Stimulated activated naive CD4-positive, alpha-beta T cell treated with Interleukin-2 at 50 U/mL for 16 hours (primary cell): ENCODE measurements at regions not wholly inside any gene's neighbourhood (a gene's known extent, or its start where the extent isn't known, plus 50 kb on each side); places are given as distances from the start of the nearest gene placed in this dataset.

ENCODE experiments used
- DNase-seq: peaks from one replicate; lab custom pipeline; 2025; lab: John Stamatoyannopoulos, UW

GRCh38 chr21:37967036-37967435, 50.8 kb upstream of the KCNJ6 start:
- no peak for DNase-seq

GRCh38 chr21:37968744-37969143, 52.5 kb upstream of the KCNJ6 start:
- no peak for DNase-seq

- no peak for DNase-seq
Measured at GRCh38 chr21:37970548-37970947, 54.3 kb upstream of the KCNJ6 start.

- DNase-seq, result no peak
Measured at GRCh38 chr21:37971390-37971950, 55.2 kb upstream of the KCNJ6 start.

- no peak for DNase-seq
Measured at GRCh38 chr21:37974081-37974480, 57.8 kb upstream of the KCNJ6 start.

GRCh38 chr21:37982496-37983318, 66.5 kb upstream of the KCNJ6 start:
- no peak for DNase-seq

DNA sequence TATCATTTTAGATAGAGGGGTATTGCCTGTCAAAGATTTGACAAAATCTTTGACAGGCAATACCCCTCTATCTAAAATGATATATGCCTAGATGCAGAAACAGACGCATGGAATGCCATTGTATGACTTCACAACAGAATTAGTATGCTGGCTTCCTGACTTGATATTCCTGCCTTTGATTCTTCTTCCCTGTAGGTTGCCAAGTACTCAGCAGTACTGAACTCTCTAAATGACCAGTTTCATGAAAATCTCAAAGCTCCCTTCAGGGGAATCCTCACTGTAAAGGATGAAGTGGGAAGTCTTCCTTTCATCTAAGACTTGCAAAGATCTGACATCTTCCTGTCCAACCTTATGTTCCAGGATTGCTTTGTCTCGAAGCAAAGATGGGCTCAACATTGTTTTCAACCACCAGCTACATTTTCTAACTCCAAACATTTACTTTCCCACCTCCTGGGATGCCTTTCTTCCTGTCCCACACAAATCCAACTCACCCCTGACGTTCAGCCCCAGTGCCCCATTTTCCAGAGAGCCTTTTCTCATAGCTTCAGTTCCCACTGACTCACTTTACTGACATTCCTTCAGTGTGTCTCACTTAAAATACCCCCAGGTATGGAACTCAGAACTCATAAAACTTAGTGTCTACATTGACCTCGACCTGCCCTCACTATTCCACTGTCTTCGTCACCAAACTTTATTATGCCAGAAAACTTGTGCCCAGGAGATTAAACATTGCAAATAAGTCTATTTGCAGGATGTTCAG, 67.3 kb upstream of the KCNJ6 start:
- DNase-seq, result no peak

GRCh38 chr21:37984416-37984815, 68.2 kb upstream of the KCNJ6 start:
- no peak for DNase-seq

DNA sequence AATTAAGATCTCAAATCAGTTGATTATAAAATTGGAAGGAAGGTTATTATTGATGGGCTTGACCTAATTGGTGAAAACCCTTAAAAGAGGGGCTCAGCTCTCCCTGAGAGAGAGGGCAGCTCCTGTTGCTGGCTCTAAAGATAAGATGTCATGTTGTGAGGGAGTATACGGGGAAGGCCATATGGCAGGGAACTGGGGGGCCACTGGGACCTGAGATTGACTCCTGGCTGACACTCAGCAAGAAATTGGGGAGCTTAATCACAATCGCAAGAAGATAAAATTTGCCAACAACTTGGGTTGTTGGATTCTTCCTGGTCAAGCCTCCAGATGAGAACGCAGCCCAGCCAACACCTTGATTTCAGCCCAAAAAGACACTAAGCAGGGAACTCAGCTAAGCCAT, 69.7 kb upstream of the KCNJ6 start:
- DNase-seq, result no peak

- DNase-seq, result no peak
Measured at GRCh38 chr21:37986751-37987399, 70.6 kb upstream of the KCNJ6 start.

DNA sequence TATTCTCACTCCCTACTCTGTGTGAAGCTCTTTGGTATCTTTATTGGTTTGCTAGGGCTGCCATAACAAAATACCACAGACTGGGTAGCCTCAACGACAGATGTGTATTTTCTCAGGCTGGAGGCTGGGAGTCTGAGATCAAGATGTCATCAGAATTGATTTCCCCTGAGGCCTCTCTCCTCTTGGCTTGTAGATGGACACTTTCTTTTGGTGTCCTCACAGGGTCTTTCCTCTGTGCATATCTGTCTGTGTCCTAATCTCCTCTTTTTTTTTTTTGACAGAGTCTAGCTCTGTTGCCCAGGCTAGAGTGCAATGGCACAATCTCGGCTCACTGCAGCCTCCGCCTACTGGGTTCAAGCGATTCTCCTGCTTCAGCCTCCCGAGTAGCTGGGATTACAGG, 71.4 kb upstream of the KCNJ6 start:
- no peak for DNase-seq

DNA sequence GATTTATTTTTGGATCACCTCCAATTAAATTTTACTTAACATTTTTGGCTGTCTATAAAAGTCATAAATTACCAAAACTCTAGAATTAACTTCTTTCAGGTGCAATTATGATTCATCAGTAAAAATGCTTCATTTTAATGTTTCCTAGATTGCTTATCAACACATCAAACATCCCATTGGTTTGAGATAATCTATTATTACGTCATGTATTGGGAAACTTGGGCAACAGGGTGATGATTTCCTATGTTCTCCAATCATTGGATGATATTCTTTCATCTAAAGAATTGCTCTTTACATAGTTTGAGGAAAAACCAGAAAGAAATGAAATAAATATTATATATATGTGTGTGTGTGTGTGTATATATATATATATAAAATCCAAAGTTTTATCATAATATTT, 76.8 kb upstream of the KCNJ6 start:
- no peak for DNase-seq

DNA sequence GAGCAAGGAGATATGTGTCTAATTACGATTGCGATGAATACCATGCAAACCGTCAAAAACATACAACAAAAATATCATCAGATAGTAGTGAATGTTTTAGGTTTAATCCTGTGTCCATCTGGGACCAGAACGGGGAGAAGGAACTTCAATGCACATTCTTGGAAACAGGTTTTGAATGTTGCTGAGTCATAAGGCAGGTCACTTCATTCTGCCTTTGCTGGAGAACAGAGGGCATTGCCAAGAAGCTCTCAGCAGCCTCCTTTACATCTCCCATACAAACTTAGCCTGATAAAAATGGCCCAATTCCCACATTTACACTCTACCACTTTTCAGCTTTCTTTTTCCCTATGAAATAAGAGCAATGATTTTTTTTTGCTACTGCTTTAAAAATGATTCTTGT, 78.0 kb upstream of the KCNJ6 start:
- no peak for DNase-seq

GRCh38 chr21:38012672-38013071, 96.4 kb upstream of the KCNJ6 start:
- no peak for DNase-seq

DNA sequence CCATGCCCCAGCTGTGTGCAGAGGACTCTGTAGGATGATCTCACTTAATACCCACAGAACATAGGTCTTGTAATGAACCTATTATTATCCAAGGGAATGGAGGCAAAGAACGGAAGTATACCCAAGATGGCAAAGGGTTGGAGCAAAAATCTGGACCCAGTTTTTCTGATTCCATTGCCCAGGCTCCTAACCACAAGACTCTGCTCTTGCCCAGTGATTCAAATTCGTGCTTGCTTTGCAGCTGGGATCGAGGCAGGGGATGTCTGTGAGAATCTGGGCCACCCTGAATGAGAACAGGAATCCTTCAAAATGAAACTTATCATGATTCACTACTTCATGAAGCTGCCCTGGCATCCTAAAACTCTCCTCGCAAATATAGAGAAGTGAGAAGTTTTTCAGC, 97.5 kb upstream of the KCNJ6 start:
- no peak for DNase-seq

- DNase-seq, result no peak
Measured at GRCh38 chr21:38014298-38014697, 98.0 kb upstream of the KCNJ6 start.

GRCh38 chr21:38027901-38028498, 111.7 kb upstream of the KCNJ6 start:
- DNase-seq, result no peak

DNA sequence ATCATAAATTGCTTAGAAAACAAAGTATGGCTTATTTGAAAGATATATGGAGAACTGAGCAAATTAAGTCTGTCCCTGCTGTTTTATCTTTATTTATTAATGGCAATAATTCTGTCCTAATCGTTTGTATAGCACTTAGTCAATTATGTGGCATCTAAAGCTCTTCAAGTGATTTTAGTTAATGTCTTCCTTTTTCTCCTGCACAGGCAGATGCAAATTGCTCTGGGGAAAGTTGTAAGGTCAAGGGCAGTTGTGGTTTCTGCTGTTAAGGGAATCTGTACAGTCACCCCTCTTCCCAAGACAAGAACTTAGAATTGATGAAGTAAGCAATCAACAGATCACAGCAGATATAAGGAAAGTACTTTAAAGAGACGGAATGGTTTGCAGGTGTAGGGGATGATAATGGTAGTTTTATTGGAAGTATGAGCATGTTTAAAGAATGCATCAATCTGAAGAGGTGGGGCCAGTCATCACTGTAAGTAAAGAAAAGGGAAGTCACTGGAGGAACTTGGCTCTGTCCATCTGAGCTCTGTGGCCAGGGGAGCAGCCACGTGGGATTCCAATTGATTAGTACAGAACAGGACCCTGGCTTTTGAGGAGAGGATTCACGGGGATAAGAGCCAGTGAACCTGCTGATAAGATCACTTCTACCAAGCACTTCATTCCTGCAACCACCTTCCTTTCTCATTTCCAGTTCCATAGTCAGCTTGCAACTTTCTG, 116.0 kb upstream of the KCNJ6 start:
- no peak for DNase-seq

DNA sequence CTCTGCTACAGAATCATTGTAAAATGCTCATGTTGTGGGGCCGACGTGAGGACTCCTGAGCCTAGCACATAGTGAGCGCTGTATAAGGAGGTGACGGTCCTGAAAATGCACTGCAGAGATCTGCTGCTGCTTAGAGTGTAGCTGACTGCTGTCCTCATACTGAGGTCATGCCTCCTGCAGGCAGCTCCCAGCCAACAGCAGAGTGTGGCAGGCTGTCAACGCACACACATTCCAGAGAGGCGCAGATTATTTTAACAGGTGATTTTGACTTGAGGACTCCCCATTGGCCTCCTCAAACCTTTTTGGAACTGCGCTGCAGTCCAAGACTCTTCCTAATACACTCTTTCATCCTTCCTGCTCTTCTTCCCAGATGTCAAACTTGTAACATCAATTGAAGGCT, 119.8 kb upstream of the KCNJ6 start:
- no peak for DNase-seq

- DNase-seq, result no peak
Measured at GRCh38 chr21:38037416-38037815, 121.2 kb upstream of the KCNJ6 start.

DNA sequence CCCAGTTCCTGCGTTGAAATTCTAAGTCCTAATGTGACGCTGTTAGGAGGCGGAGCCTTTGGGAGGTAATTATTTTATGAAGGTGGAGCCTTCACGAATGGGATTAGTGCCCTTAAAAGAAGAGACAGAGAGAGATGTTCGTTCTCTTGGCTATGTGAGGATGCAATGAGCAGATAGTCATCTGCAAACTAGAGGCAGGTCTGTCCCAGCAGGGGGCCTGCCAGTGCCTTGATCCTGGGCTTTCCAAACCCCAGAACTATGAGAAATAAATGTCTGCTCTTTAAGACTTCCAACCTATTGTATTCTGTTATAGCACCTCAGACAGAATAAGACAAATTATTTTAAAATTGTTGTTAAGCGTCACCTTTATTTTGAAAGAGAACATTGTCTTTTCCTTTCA, 123.1 kb upstream of the KCNJ6 start:
- DNase-seq, result no peak

GRCh38 chr21:38039841-38040240, 123.6 kb upstream of the KCNJ6 start:
- no peak for DNase-seq
